H9 (cell line): ENCODE measurements at regions not wholly inside any gene's neighbourhood (a gene's known extent, or its start where the extent isn't known, plus 50 kb on each side); places are given as distances from the start of the nearest gene placed in this dataset.

Source experiments
- DNase-seq: peaks from one replicate; pipeline ENCODE4 v3.0.0-alpha.2; 2017
- H2AFZ ChIP-seq: one replicate; pipeline ENCODE4 v1.6.1; 2013; ENCODE audit warnings: mild to moderate bottlenecking, low read length, control low read depth, moderate library complexity
- H2AK5ac ChIP-seq: 2 replicates; pipeline ENCODE4 v1.6.1; 2013; ENCODE audit warnings: low read length, control low read depth, mixed read lengths; ENCODE audit not compliant: insufficient read length
- H2BK120ac ChIP-seq: one replicate; pipeline ENCODE4 v1.6.1; 2013; ENCODE audit warnings: low read depth, mild to moderate bottlenecking, low read length, control low read depth, inconsistent platforms; ENCODE audit not compliant: poor library complexity, severe bottlenecking
- H2BK12ac ChIP-seq: 2 replicates; pipeline ENCODE4 v1.6.1; 2013; ENCODE audit warnings: low read length, control low read depth, mixed read lengths, low read depth; ENCODE audit not compliant: insufficient read length
- H2BK15ac ChIP-seq: 2 replicates; pipeline ENCODE4 v1.6.1; 2013; ENCODE audit warnings: low read depth, low read length, control low read depth
- H2BK20ac ChIP-seq: one replicate; pipeline ENCODE4 v1.6.1; 2013; ENCODE audit warnings: low read depth, mild to moderate bottlenecking, low read length, control low read depth, inconsistent platforms; ENCODE audit not compliant: poor library complexity, severe bottlenecking
- H2BK5ac ChIP-seq: 2 replicates; pipeline ENCODE4 v1.6.1; 2013; ENCODE audit warnings: low read length, control low read depth, mixed read lengths; ENCODE audit not compliant: insufficient read length
- H3K14ac ChIP-seq: 2 replicates; pipeline ENCODE4 v1.6.1; 2013; ENCODE audit warnings: low read length, control low read depth; ENCODE audit not compliant: insufficient read depth
- H3K18ac ChIP-seq: 2 replicates; pipeline ENCODE4 v1.6.1; 2013; ENCODE audit warnings: low read depth, mild to moderate bottlenecking, mixed read lengths, low read length, control low read depth; ENCODE audit not compliant: insufficient read length
- H3K23ac ChIP-seq: 2 replicates; pipeline ENCODE4 v1.6.1; 2013; ENCODE audit warnings: low read length, control low read depth, mixed read lengths, low read depth; ENCODE audit not compliant: insufficient read length
- H3K23me2 ChIP-seq: 2 replicates; pipeline ENCODE4 v1.6.1; 2013; ENCODE audit warnings: low read depth, mild to moderate bottlenecking, mixed read lengths, low read length, control low read depth; ENCODE audit not compliant: insufficient read length, poor library complexity, severe bottlenecking
- H3K27ac ChIP-seq: 2 replicates; pipeline ENCODE4 v1.5.1; 2013; ENCODE audit warnings: low read length, control low read depth, mixed read lengths, low read depth; ENCODE audit not compliant: insufficient read length
- H3K27me3 ChIP-seq: 2 replicates; pipeline ENCODE4 v1.6.1; 2013; ENCODE audit warnings: low read length, control low read depth, inconsistent platforms; ENCODE audit not compliant: insufficient read depth
- H3K4ac ChIP-seq: 2 replicates; pipeline ENCODE4 v1.6.1; 2013; ENCODE audit warnings: low read depth, mild to moderate bottlenecking, control low read depth, inconsistent platforms, low read length, moderate library complexity
- H3K4me1 ChIP-seq: 2 replicates; pipeline ENCODE4 v1.6.1; 2013; ENCODE audit warnings: low read length, control low read depth, inconsistent platforms; ENCODE audit not compliant: insufficient read depth
- H3K4me2 ChIP-seq: 2 replicates; pipeline ENCODE4 v1.6.1; 2013; ENCODE audit warnings: low read length, control low read depth, mixed read lengths; ENCODE audit not compliant: insufficient read length, insufficient read depth
- H3K56ac ChIP-seq: 2 replicates; pipeline ENCODE4 v1.6.1; 2013; ENCODE audit warnings: low read depth, mild to moderate bottlenecking, mixed read lengths, low read length, control low read depth; ENCODE audit not compliant: insufficient read length
- H3K79me1 ChIP-seq: 2 replicates; pipeline ENCODE4 v1.6.1; 2013; ENCODE audit warnings: low read depth, mild to moderate bottlenecking, moderate library complexity, low read length, control low read depth, inconsistent platforms; ENCODE audit not compliant: insufficient read depth, poor library complexity, severe bottlenecking
- H3K79me2 ChIP-seq: 2 replicates; pipeline ENCODE4 v1.6.1; 2013; ENCODE audit warnings: low read length, control low read depth, inconsistent platforms; ENCODE audit not compliant: insufficient read depth
- H3K9ac ChIP-seq: 2 replicates; pipeline ENCODE4 v1.6.1; 2013; ENCODE audit warnings: low read length, control low read depth, mixed read lengths; ENCODE audit not compliant: insufficient read length; ENCODE audit errors: extremely low read depth
- H3K9me3 ChIP-seq: one replicate; pipeline ENCODE4 v1.6.1; 2013; ENCODE audit warnings: low read depth, low read length, inconsistent platforms; ENCODE audit not compliant: control insufficient read depth
- H3T11ph ChIP-seq: one replicate; pipeline ENCODE4 v1.6.1; 2013; ENCODE audit warnings: mild to moderate bottlenecking, low read length, control low read depth, inconsistent platforms
- H4K20me1 ChIP-seq: one replicate; pipeline ENCODE4 v1.6.1; 2013; ENCODE audit not compliant: control insufficient read depth, insufficient read length, insufficient read depth
- H4K5ac ChIP-seq: 2 replicates; pipeline ENCODE4 v1.6.1; 2013; ENCODE audit warnings: low read depth, mild to moderate bottlenecking, mixed read lengths, low read length, control low read depth; ENCODE audit not compliant: insufficient read length
- H4K8ac ChIP-seq: replicated peaks from 2 replicates; pipeline ENCODE4 v1.6.1; 2013; ENCODE audit warnings: low read length, control low read depth, mixed read lengths, low read depth; ENCODE audit not compliant: insufficient read length
- H4K91ac ChIP-seq: 2 replicates; pipeline ENCODE4 v1.6.1; 2013; ENCODE audit warnings: low read depth, mild to moderate bottlenecking, moderate library complexity, mixed read lengths, low read length, control low read depth; ENCODE audit not compliant: insufficient read length
- H3K27ac Mint-ChIP-seq, 3 experiments: 2 replicates in 2 of 3; 3 replicates in 1 of 3; pipeline ENCODE4 v1.8.0; 2020 to 2021; ENCODE audit warnings: mixed read lengths in 3 of 3, mild to moderate bottlenecking in 1 of 3, moderate library complexity in 1 of 3
- H3K27me3 Mint-ChIP-seq: 2 replicates; pipeline ENCODE4 v1.8.0; 2021; ENCODE audit warnings: low read depth, mild to moderate bottlenecking, moderate library complexity, mixed read lengths
- H3K36me3 Mint-ChIP-seq, 3 experiments: 2 replicates in 2 of 3; 3 replicates in 1 of 3; pipeline ENCODE4 v1.8.0; 2020 to 2021; ENCODE audit warnings: low read depth in 3 of 3, mixed read lengths in 3 of 3; ENCODE audit not compliant: insufficient read depth in 1 of 3
- H3K4me1 Mint-ChIP-seq, 2 experiments: 2 replicates each; pipeline ENCODE4 v1.8.0; 2020; ENCODE audit warnings: mixed read lengths in 2 of 2
- H3K4me3 Mint-ChIP-seq, 2 experiments: 2 replicates in 1 of 2; 3 replicates in 1 of 2; pipeline ENCODE4 v1.8.0; 2020 to 2021; ENCODE audit warnings: mild to moderate bottlenecking in 2 of 2, mixed read lengths in 2 of 2, moderate library complexity in 1 of 2
- H3K9me3 Mint-ChIP-seq, 2 experiments: 2 replicates in 1 of 2; 3 replicates in 1 of 2; pipeline ENCODE4 v1.8.0; 2020; ENCODE audit warnings: mild to moderate bottlenecking in 2 of 2, mixed read lengths in 2 of 2, moderate library complexity in 1 of 2
- WGBS: extraction: QIAGEN DNeasy Blood & Tissue Kit; methylation state at CpG from one replicate; pipeline ENCODE4 v1.1.7; 2013; ENCODE audit warnings: missing lambda C conversion rate, low lambda C conversion rate, mixed read lengths; ENCODE audit not compliant: insufficient read length; ENCODE audit errors: extremely low coverage; 5-methylcytosine and 5-hydroxymethylcytosine counted together
- TF ChIP-seq, protein P1 (sequence below): fragments of 200-600 bp; sonication (generic); conservative IDR thresholded peaks from 3 replicates; pipeline ENCODE4 v1.8.0; 2021; ENCODE audit warnings: antibody characterized with exemption, mild to moderate bottlenecking

DNA sequence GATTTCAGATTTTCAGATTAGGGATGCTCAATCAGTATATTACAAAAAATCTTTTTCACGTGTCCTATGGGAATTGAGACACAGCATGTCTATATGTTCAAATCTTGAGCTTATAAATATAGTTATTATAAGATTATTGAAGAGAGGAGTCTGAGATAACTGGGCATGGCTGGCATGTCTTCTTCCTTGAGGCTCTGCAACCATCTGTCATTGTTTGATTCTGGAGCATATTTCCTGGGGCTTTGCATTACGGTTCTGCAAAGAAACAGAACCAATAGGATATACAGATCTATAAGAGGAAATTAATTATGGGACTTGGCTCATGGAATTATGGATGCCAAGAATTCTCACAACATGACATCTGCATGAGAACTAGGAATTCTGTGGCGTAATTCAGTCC lies 386.1 kb downstream of the SOCS6 start:
- Histone ChIP-seq H3K9ac (no peak overlapping the region), H2BK20ac (no peak overlapping the region), H2BK15ac (no peak overlapping the region), H4K91ac (no peak overlapping the region), H3K23ac (no peak overlapping the region), H3K79me1 (no peaks in the 10 kb centered on the region), H2BK120ac (no peak overlapping the region), H4K5ac (no peak overlapping the region), H4K20me1 (no peaks in the 10 kb centered on the region), H3K27ac (no peak overlapping the region), H3K56ac (no peak overlapping the region), H3K4me2 (no peak overlapping the region), H3K9me3 (no peaks in the 10 kb centered on the region), H3T11ph (no peak overlapping the region), H2AFZ (no peak overlapping the region), H3K4ac (no peak overlapping the region), H2BK5ac (no peak overlapping the region), H3K14ac (no peak overlapping the region), H2AK5ac (no peak overlapping the region), H3K4me1 (no peaks in the 10 kb centered on the region), H2BK12ac (no peak overlapping the region), H3K27me3 (no peaks in the 10 kb centered on the region), H3K18ac (no peak overlapping the region), H3K79me2 (no peaks in the 10 kb centered on the region), H4K8ac (no peak overlapping the region), H3K23me2 (no peaks in the 10 kb centered on the region)
- no peak for DNase-seq
- H3K27ac Mint-ChIP-seq: no peak overlapping the region
- no peaks in the 10 kb centered on the region for H3K36me3 Mint-ChIP-seq
- WGBS: no CpG with 5 or more reads among the region's 3 CpGs
- H3K4me1 Mint-ChIP-seq: no peaks in the 10 kb centered on the region
- TF ChIP-seq, protein P1, sequence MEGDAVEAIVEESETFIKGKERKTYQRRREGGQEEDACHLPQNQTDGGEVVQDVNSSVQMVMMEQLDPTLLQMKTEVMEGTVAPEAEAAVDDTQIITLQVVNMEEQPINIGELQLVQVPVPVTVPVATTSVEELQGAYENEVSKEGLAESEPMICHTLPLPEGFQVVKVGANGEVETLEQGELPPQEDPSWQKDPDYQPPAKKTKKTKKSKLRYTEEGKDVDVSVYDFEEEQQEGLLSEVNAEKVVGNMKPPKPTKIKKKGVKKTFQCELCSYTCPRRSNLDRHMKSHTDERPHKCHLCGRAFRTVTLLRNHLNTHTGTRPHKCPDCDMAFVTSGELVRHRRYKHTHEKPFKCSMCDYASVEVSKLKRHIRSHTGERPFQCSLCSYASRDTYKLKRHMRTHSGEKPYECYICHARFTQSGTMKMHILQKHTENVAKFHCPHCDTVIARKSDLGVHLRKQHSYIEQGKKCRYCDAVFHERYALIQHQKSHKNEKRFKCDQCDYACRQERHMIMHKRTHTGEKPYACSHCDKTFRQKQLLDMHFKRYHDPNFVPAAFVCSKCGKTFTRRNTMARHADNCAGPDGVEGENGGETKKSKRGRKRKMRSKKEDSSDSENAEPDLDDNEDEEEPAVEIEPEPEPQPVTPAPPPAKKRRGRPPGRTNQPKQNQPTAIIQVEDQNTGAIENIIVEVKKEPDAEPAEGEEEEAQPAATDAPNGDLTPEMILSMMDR: no peak
- H3K27me3 Mint-ChIP-seq: no peaks in the 10 kb centered on the region
- 0 out of 5 replicates have a peak, but pooled peaks cover 0 to under 1% of the 10 kb centered on the region in 2 experiments for H3K9me3 Mint-ChIP-seq
- H3K4me3 Mint-ChIP-seq: no peak overlapping the region
